Uterus (tissue), 3 donors: ENCODE measurements at regions not wholly inside any gene's neighbourhood (a gene's known extent, or its start where the extent isn't known, plus 50 kb on each side); places are given as distances from the start of the nearest gene placed in this dataset.

ENCODE experiments used
- DNase-seq, 2 donors: peaks; one replicate each; pipeline ENCODE4 v3.0.0-alpha.2; 2019 to 2020
- H3K27ac ChIP-seq, 2 donors: fragments of 200-600 bp; sonication (generic); 1 replicate in 1 of 2; 2 replicates in 1 of 2; pipeline ENCODE4 v1.5.1; 2016 to 2018
- H3K27me3 ChIP-seq, 2 donors: fragments of 200-600 bp; sonication (generic); one replicate each; pipeline ENCODE4 v1.5.1; 2018 to 2019; ENCODE audit warnings: control low read depth in 1 of 2
- H3K36me3 ChIP-seq, 2 donors: fragments of 200-600 bp; sonication (generic); one replicate each; pipeline ENCODE4 v1.5.1; 2019; ENCODE audit warnings: control low read depth in 1 of 2
- H3K4me1 ChIP-seq, 2 donors: fragments of 200-600 bp; sonication (generic); one replicate each; pipeline ENCODE4 v1.5.1; 2018 to 2019; ENCODE audit warnings: control low read depth in 1 of 2
- H3K4me3 ChIP-seq, 2 donors: fragments of 200-600 bp; sonication (generic); 1 replicate in 1 of 2; 2 replicates in 1 of 2; pipeline ENCODE4 v1.5.1; 2018 to 2019; ENCODE audit warnings: mild to moderate bottlenecking in 1 of 2
- H3K9me3 ChIP-seq, 2 donors: fragments of 200-600 bp; sonication (generic); one replicate each; pipeline ENCODE4 v1.5.1; 2019; ENCODE audit warnings: control low read depth in 1 of 2
- POLR2A ChIP-seq, 2 donors: fragments of 450-650 bp; IDR thresholded peaks; one replicate each; pipeline ENCODE4 v1.6.1; 2016; ENCODE audit warnings: antibody characterized with exemption in 2 of 2, mild to moderate bottlenecking in 1 of 2, moderate library complexity in 1 of 2
- intact Hi-C: fragments of 100-400 bp; cut with DNase I; formaldehyde crosslinking; loops from one replicate; pipeline ENCODE4 v1.15.1; 2023; ENCODE audit warnings: low total_unique reads
- TF ChIP-seq, protein P1 (sequence below), 4 experiments: fragments of 200-600 bp in 2 of 4; fragments of 450-650 bp in 2 of 4; sonication (generic) in 2 of 4; IDR thresholded peaks; one replicate each; pipeline ENCODE4 v1.5.1; 2016 to 2019; ENCODE audit warnings: antibody characterized with exemption in 4 of 4, mild to moderate bottlenecking in 2 of 4, moderate library complexity in 1 of 4
- donor health status: DM: yes; HTN: yes; CAD: no.

GRCh38 chr13:52975969-52976368 is 52.6 kb upstream of the OLFM4 start:
- no peak overlapping the region for H3K27ac ChIP-seq
- intact Hi-C loops: no loop called here
- TF ChIP-seq, protein P1, sequence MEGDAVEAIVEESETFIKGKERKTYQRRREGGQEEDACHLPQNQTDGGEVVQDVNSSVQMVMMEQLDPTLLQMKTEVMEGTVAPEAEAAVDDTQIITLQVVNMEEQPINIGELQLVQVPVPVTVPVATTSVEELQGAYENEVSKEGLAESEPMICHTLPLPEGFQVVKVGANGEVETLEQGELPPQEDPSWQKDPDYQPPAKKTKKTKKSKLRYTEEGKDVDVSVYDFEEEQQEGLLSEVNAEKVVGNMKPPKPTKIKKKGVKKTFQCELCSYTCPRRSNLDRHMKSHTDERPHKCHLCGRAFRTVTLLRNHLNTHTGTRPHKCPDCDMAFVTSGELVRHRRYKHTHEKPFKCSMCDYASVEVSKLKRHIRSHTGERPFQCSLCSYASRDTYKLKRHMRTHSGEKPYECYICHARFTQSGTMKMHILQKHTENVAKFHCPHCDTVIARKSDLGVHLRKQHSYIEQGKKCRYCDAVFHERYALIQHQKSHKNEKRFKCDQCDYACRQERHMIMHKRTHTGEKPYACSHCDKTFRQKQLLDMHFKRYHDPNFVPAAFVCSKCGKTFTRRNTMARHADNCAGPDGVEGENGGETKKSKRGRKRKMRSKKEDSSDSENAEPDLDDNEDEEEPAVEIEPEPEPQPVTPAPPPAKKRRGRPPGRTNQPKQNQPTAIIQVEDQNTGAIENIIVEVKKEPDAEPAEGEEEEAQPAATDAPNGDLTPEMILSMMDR (IDR thresholded peaks at IDR 0.05): no peak
- TF ChIP-seq POLR2A (IDR thresholded peaks at IDR 0.05): no peak
- H3K4me3 ChIP-seq: no peak overlapping the region
- no peak for DNase-seq
- H3K9me3 ChIP-seq: no peaks in the 10 kb centered on the region
- no peaks in the 10 kb centered on the region for H3K27me3 ChIP-seq
- no peaks in the 10 kb centered on the region for H3K4me1 ChIP-seq
- H3K36me3 ChIP-seq: no peaks in the 10 kb centered on the region

- intact Hi-C loops: no loop called here
- no peak for DNase-seq
Measured at GRCh38 chr13:52975161-52975560, 53.5 kb upstream of the OLFM4 start.

GRCh38 chr13:52974711-52975110 is 53.9 kb upstream of the OLFM4 start:
- TF ChIP-seq POLR2A (IDR thresholded peaks at IDR 0.05): no peak
- TF ChIP-seq, protein P1 (IDR thresholded peaks at IDR 0.05): no peak
- no peaks in the 10 kb centered on the region for H3K9me3 ChIP-seq
- H3K36me3 ChIP-seq: no peaks in the 10 kb centered on the region
- no peaks in the 10 kb centered on the region for H3K27me3 ChIP-seq
- H3K27ac ChIP-seq: no peak overlapping the region
- no peak overlapping the region for H3K4me3 ChIP-seq
- no peak for DNase-seq
- intact Hi-C loops: no loop called here
- no peaks in the 10 kb centered on the region for H3K4me1 ChIP-seq

More at GRCh38 chr13:52975161-52975560, 53.5 kb upstream of the OLFM4 start:
- Histone ChIP-seq H3K27ac (no peak overlapping the region), H3K36me3 (no peaks in the 10 kb centered on the region), H3K4me3 (no peak overlapping the region), H3K9me3 (no peaks in the 10 kb centered on the region), H3K27me3 (no peaks in the 10 kb centered on the region), H3K4me1 (no peaks in the 10 kb centered on the region)
- no peak for TF ChIP-seq POLR2A (IDR thresholded peaks at IDR 0.05)
- TF ChIP-seq, protein P1 (IDR thresholded peaks at IDR 0.05): no peak

- Histone ChIP-seq H3K27ac (no peak overlapping the region), H3K36me3 (no peaks in the 10 kb centered on the region), H3K4me3 (no peak overlapping the region), H3K4me1 (no peaks in the 10 kb centered on the region), H3K9me3 (no peaks in the 10 kb centered on the region), H3K27me3 (no peaks in the 10 kb centered on the region)
- no peak for TF ChIP-seq POLR2A (IDR thresholded peaks at IDR 0.05)
- TF ChIP-seq, protein P1 (IDR thresholded peaks at IDR 0.05): no peak
- intact Hi-C loops: no loop called here
- DNase-seq: no peak
Measured at GRCh38 chr13:52969373-52969772, 59.2 kb upstream of the OLFM4 start.

GRCh38 chr13:52968074-52968700 is 60.4 kb upstream of the OLFM4 start:
- intact Hi-C loops: no loop called here

More at GRCh38 chr13:52968074-52968700, 60.4 kb upstream of the OLFM4 start:
- TF ChIP-seq POLR2A (IDR thresholded peaks at IDR 0.05): no peak
- TF ChIP-seq, protein P1 (IDR thresholded peaks at IDR 0.05): peak; percentile 52 to 76 (median 60)
- H3K4me1 ChIP-seq: no peaks in the 10 kb centered on the region
- no peak overlapping the region for H3K4me3 ChIP-seq
- no peaks in the 10 kb centered on the region for H3K36me3 ChIP-seq
- no peaks in the 10 kb centered on the region for H3K27me3 ChIP-seq
- H3K27ac ChIP-seq: no peak overlapping the region
- peak; percentile 31 to 39 for DNase-seq
- H3K9me3 ChIP-seq: no peaks in the 10 kb centered on the region
